ENCODE measurements at regions not wholly inside any gene's neighbourhood (a gene's known extent, or its start where the extent isn't known, plus 50 kb on each side); places are given as distances from the start of the nearest gene placed in this dataset.

- Histone ChIP-seq H3K27me3 (ENCODE audit: insufficient read depth, low read length) (no peaks in the 10 kb centered on the region), H3K4me1 (ENCODE audit: insufficient read depth, low read length) (no peaks in the 10 kb centered on the region), H4K91ac (ENCODE audit: insufficient read length, low read depth, low read length) (no peak overlapping the region), H2BK5ac (ENCODE audit: insufficient read length, low read length) (no peak overlapping the region), H3K4me2 (ENCODE audit: insufficient read depth, insufficient read length, low read length) (no peak overlapping the region), H4K5ac (ENCODE audit: insufficient read length, low read depth, low read length) (no peak overlapping the region), H3K18ac (ENCODE audit: insufficient read length, low read depth, low read length) (no peak overlapping the region), H2BK20ac (ENCODE audit: low read depth, low read length, poor library complexity, severe bottlenecking) (no peak overlapping the region), H3K56ac (ENCODE audit: insufficient read length, low read depth, low read length) (no peak overlapping the region), H2BK120ac (ENCODE audit: low read depth, low read length, poor library complexity, severe bottlenecking) (no peak overlapping the region), H4K20me1 (ENCODE audit: control insufficient read depth, insufficient read depth, insufficient read length) (no peaks in the 10 kb centered on the region), H3K79me2 (ENCODE audit: insufficient read depth, low read length) (no peaks in the 10 kb centered on the region), H2BK12ac (ENCODE audit: insufficient read length, low read depth, low read length) (no peak overlapping the region), H3K4ac (ENCODE audit: low read depth, low read length) (no peak overlapping the region), H3K9me3 (ENCODE audit: control insufficient read depth, low read depth, low read length) (no peaks in the 10 kb centered on the region), H3K14ac (ENCODE audit: insufficient read depth, low read length) (no peak overlapping the region), H3T11ph (ENCODE audit: low read length) (no peak overlapping the region), H3K27ac (ENCODE audit: insufficient read length, low read depth, low read length) (no peak overlapping the region), H3K23ac (ENCODE audit: insufficient read length, low read depth, low read length) (no peak overlapping the region), H2AK5ac (ENCODE audit: insufficient read length, low read length) (no peak overlapping the region), H2AFZ (ENCODE audit: low read length) (no peak overlapping the region), H3K9ac (ENCODE audit: extremely low read depth, insufficient read length, low read length) (no peak overlapping the region), H3K79me1 (ENCODE audit: insufficient read depth, low read depth, low read length, poor library complexity, severe bottlenecking) (no peaks in the 10 kb centered on the region), H3K23me2 (ENCODE audit: insufficient read length, low read depth, low read length, poor library complexity, severe bottlenecking) (no peaks in the 10 kb centered on the region), H4K8ac (replicated peaks; ENCODE audit: insufficient read length, low read depth, low read length) (no peak overlapping the region), H2BK15ac (ENCODE audit: low read depth, low read length) (no peak overlapping the region)
- WGBS (ENCODE audit: extremely low coverage, insufficient read length, low lambda C conversion rate) = no CpG with 5 or more reads among the region's 1 CpG
- DNase-seq = no peak
- no peak overlapping the region for H3K27ac Mint-ChIP-seq
- H3K4me1 Mint-ChIP-seq = no peaks in the 10 kb centered on the region
- no peak overlapping the region for H3K4me3 Mint-ChIP-seq
- H3K27me3 Mint-ChIP-seq (ENCODE audit: low read depth) = no peaks in the 10 kb centered on the region
- TF ChIP-seq, protein P1, sequence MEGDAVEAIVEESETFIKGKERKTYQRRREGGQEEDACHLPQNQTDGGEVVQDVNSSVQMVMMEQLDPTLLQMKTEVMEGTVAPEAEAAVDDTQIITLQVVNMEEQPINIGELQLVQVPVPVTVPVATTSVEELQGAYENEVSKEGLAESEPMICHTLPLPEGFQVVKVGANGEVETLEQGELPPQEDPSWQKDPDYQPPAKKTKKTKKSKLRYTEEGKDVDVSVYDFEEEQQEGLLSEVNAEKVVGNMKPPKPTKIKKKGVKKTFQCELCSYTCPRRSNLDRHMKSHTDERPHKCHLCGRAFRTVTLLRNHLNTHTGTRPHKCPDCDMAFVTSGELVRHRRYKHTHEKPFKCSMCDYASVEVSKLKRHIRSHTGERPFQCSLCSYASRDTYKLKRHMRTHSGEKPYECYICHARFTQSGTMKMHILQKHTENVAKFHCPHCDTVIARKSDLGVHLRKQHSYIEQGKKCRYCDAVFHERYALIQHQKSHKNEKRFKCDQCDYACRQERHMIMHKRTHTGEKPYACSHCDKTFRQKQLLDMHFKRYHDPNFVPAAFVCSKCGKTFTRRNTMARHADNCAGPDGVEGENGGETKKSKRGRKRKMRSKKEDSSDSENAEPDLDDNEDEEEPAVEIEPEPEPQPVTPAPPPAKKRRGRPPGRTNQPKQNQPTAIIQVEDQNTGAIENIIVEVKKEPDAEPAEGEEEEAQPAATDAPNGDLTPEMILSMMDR (conservative IDR thresholded peaks at IDR 0.05) = no peak
- no peaks in the 10 kb centered on the region for H3K36me3 Mint-ChIP-seq (ENCODE audit: insufficient read depth in 1 of 3, low read depth in 3 of 3)
- H3K9me3 Mint-ChIP-seq = no peaks in the 10 kb centered on the region
Measured at GRCh38 chr12:33533527-33533926, 93.9 kb upstream of the SYT10 start.

All from H9 (cell line).